Uterus (tissue), 3 donors: ENCODE measurements at regions not wholly inside any gene's neighbourhood (a gene's known extent, or its start where the extent isn't known, plus 50 kb on each side); places are given as distances from the start of the nearest gene placed in this dataset.

Experiments
- DNase-seq, 2 donors: peaks; one replicate each; pipeline ENCODE4 v3.0.0-alpha.2; 2019 to 2020
- H3K27ac ChIP-seq, 2 donors: fragments of 200-600 bp; sonication (generic); 1 replicate in 1 of 2; 2 replicates in 1 of 2; pipeline ENCODE4 v1.5.1; 2016 to 2018
- H3K27me3 ChIP-seq, 2 donors: fragments of 200-600 bp; sonication (generic); one replicate each; pipeline ENCODE4 v1.5.1; 2018 to 2019; ENCODE audit warnings: control low read depth in 1 of 2
- H3K36me3 ChIP-seq, 2 donors: fragments of 200-600 bp; sonication (generic); one replicate each; pipeline ENCODE4 v1.5.1; 2019; ENCODE audit warnings: control low read depth in 1 of 2
- H3K4me1 ChIP-seq, 2 donors: fragments of 200-600 bp; sonication (generic); one replicate each; pipeline ENCODE4 v1.5.1; 2018 to 2019; ENCODE audit warnings: control low read depth in 1 of 2
- H3K4me3 ChIP-seq, 2 donors: fragments of 200-600 bp; sonication (generic); 1 replicate in 1 of 2; 2 replicates in 1 of 2; pipeline ENCODE4 v1.5.1; 2018 to 2019; ENCODE audit warnings: mild to moderate bottlenecking in 1 of 2
- H3K9me3 ChIP-seq, 2 donors: fragments of 200-600 bp; sonication (generic); one replicate each; pipeline ENCODE4 v1.5.1; 2019; ENCODE audit warnings: control low read depth in 1 of 2
- POLR2A ChIP-seq, 2 donors: fragments of 450-650 bp; IDR thresholded peaks; one replicate each; pipeline ENCODE4 v1.6.1; 2016; ENCODE audit warnings: antibody characterized with exemption in 2 of 2, mild to moderate bottlenecking in 1 of 2, moderate library complexity in 1 of 2
- intact Hi-C: fragments of 100-400 bp; cut with DNase I; formaldehyde crosslinking; loops from one replicate; pipeline ENCODE4 v1.15.1; 2023; ENCODE audit warnings: low total_unique reads
- TF ChIP-seq, protein P1 (sequence below), 4 experiments: fragments of 200-600 bp in 2 of 4; fragments of 450-650 bp in 2 of 4; sonication (generic) in 2 of 4; IDR thresholded peaks; one replicate each; pipeline ENCODE4 v1.5.1; 2016 to 2019; ENCODE audit warnings: antibody characterized with exemption in 4 of 4, mild to moderate bottlenecking in 2 of 4, moderate library complexity in 1 of 4
- donor health status: DM: yes; HTN: yes; CAD: no.

DNA sequence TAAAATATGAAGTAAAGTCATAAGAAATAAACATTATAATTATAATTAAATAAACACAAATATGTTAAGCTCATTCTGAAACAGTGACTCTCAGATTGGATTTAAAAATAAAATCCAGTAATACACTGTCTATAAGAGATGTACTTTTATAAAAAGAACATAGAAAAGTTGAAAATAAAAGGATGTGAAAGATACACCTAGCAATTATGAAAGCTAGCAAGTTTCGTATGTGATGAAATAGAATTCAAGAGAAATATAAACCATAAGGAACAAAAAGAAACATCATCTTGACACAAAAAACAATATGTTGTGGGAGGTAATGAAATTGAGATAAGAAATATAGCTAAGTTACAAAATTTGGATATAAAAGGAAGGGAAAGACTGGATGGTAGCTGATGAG lies 128.6 kb upstream of the CNR1 start:
- DNase-seq, result no peak
- no peak overlapping the region for H3K4me3 ChIP-seq
- H3K27ac ChIP-seq, result no peak overlapping the region
- TF ChIP-seq, protein P1, sequence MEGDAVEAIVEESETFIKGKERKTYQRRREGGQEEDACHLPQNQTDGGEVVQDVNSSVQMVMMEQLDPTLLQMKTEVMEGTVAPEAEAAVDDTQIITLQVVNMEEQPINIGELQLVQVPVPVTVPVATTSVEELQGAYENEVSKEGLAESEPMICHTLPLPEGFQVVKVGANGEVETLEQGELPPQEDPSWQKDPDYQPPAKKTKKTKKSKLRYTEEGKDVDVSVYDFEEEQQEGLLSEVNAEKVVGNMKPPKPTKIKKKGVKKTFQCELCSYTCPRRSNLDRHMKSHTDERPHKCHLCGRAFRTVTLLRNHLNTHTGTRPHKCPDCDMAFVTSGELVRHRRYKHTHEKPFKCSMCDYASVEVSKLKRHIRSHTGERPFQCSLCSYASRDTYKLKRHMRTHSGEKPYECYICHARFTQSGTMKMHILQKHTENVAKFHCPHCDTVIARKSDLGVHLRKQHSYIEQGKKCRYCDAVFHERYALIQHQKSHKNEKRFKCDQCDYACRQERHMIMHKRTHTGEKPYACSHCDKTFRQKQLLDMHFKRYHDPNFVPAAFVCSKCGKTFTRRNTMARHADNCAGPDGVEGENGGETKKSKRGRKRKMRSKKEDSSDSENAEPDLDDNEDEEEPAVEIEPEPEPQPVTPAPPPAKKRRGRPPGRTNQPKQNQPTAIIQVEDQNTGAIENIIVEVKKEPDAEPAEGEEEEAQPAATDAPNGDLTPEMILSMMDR (IDR thresholded peaks at IDR 0.05), result no peak
- no peaks in the 10 kb centered on the region for H3K27me3 ChIP-seq
- H3K36me3 ChIP-seq, result no peaks in the 10 kb centered on the region
- no peaks in the 10 kb centered on the region for H3K4me1 ChIP-seq
- no peaks in the 10 kb centered on the region for H3K9me3 ChIP-seq
- intact Hi-C loops, result no loop called here

DNA sequence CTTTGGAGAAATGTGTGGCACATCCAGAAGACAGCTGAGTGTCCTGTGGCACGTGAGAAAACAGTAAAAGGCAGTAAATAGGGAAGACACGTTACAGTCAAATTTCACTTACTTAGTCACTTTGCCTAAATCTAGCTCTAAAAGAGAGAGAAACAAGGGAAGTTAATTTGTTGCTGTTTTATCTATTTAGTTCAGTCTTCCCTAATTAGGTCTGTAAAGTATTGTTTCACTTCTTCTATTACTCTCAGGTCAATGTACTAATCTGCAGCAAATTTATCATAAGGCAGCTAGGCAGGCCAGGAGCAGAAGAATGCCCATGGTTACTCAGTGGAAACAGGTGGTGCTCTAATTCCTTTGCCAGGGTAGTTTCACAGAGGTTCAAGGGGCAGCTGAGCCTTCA lies 124.3 kb upstream of the CNR1 start:
- no peak for TF ChIP-seq POLR2A (IDR thresholded peaks at IDR 0.05)
- TF ChIP-seq, protein P1 (IDR thresholded peaks at IDR 0.05), result no peak
- DNase-seq, result no peak
- H3K27ac ChIP-seq, result no peak overlapping the region
- H3K9me3 ChIP-seq, result no peaks in the 10 kb centered on the region
- H3K36me3 ChIP-seq, result no peaks in the 10 kb centered on the region
- no peak overlapping the region for H3K4me3 ChIP-seq
- intact Hi-C loops, result no loop called here
- no peaks in the 10 kb centered on the region for H3K27me3 ChIP-seq
- H3K4me1 ChIP-seq, result no peaks in the 10 kb centered on the region

DNA sequence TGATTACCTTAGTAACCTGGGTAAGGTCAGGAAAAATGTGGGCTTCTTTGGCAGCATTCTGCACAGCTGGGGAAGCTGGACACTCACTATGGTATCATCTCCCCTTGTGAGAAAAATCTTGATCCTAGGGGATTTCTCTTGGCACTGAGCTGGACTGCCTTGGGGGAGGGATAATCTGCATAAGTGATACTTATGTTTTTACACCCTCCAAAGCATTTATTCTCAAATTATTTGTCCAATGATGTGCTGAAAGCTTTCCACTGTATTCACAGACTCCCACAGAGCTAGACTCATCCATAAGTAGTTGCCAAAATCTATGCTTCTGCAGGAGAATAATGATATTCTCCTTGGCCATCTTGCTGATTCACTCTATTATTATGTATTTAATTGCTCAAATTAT lies 121.5 kb upstream of the CNR1 start:
- Histone ChIP-seq H3K4me1 (no peaks in the 10 kb centered on the region), H3K36me3 (no peaks in the 10 kb centered on the region), H3K27ac (no peak overlapping the region), H3K9me3 (no peaks in the 10 kb centered on the region), H3K4me3 (no peak overlapping the region), H3K27me3 (no peaks in the 10 kb centered on the region)
- DNase-seq, result no peak
- no peak for TF ChIP-seq POLR2A (IDR thresholded peaks at IDR 0.05)
- TF ChIP-seq, protein P1 (IDR thresholded peaks at IDR 0.05), result no peak
- intact Hi-C loops, result no loop called here

DNA sequence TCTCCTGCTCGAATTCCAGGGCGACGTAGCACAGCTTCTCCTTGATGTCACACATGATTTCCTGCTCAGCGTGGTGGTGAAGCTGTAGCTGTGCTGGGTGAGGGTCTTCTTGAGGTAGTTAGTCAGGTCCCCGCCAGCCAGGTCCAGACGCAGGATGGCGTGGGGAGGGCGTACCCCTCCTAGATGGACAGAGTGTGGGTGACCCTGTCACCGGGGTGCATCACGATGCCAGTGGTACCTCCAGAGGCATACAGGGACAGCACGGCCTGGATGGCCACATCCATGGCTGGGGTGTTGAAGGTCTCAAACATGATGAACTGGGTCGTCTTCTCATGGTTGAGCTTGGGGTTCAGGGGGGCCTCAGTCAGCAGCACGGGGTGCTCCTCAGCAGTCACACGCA lies 110.2 kb upstream of the CNR1 start:
- no peaks in the 10 kb centered on the region for H3K9me3 ChIP-seq
- H3K27ac ChIP-seq, result no peak overlapping the region
- H3K36me3 ChIP-seq, result no peaks in the 10 kb centered on the region
- no peak for TF ChIP-seq POLR2A (IDR thresholded peaks at IDR 0.05)
- TF ChIP-seq, protein P1 (IDR thresholded peaks at IDR 0.05), result no peak
- no peak overlapping the region for H3K4me3 ChIP-seq
- no peaks in the 10 kb centered on the region for H3K4me1 ChIP-seq
- DNase-seq, result no peak
- intact Hi-C loops, result no loop called here
- no peaks in the 10 kb centered on the region for H3K27me3 ChIP-seq

DNA sequence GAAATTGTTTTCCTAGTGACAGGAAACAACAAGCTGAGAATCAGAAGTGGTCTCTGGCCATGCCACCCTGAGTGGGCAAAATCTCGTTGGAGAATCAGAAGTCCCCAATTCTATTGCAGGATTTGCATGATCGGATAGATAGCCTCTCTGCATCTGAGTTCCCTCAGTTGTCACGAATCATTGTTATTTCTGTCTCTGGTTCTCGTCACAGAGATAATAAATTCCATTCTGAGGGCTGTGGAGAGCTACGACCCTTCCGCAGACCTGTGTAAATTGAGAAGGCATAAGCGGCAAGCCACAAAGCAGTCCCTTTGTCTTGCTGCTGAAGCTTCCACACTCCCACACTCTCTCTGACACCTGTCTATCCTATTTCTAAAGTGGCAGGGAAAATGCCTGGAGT lies 102.4 kb upstream of the CNR1 start:
- no peak overlapping the region for H3K4me3 ChIP-seq
- H3K27me3 ChIP-seq, result no peaks in the 10 kb centered on the region
- H3K4me1 ChIP-seq, result no peaks in the 10 kb centered on the region
- H3K36me3 ChIP-seq, result no peaks in the 10 kb centered on the region
- intact Hi-C loops, result no loop called here
- no peaks in the 10 kb centered on the region for H3K9me3 ChIP-seq
- TF ChIP-seq POLR2A (IDR thresholded peaks at IDR 0.05), result no peak
- TF ChIP-seq, protein P1 (IDR thresholded peaks at IDR 0.05), result no peak
- no peak for DNase-seq
- no peak overlapping the region for H3K27ac ChIP-seq
